Retinal pigment epithelial cell (primary cell): ENCODE measurements at regions not wholly inside any gene's neighbourhood (a gene's known extent, or its start where the extent isn't known, plus 50 kb on each side); places are given as distances from the start of the nearest gene placed in this dataset.

Experiments
- DNase-seq: peaks from one replicate; pipeline ENCODE4 v3.0.0-alpha.2; 2010; ENCODE audit warnings: low read depth
- H3K4me3 ChIP-seq: 2 replicates; pipeline ENCODE4 v1.5.1; 2011; ENCODE audit warnings: mild to moderate bottlenecking, low read length, control low read depth, moderate library complexity
- TF ChIP-seq, protein P1 (sequence below): conservative IDR thresholded peaks from 2 replicates; pipeline ENCODE4 v1.5.1; 2011; ENCODE audit warnings: low read depth, low read length, control low read depth, inconsistent platforms

DNA sequence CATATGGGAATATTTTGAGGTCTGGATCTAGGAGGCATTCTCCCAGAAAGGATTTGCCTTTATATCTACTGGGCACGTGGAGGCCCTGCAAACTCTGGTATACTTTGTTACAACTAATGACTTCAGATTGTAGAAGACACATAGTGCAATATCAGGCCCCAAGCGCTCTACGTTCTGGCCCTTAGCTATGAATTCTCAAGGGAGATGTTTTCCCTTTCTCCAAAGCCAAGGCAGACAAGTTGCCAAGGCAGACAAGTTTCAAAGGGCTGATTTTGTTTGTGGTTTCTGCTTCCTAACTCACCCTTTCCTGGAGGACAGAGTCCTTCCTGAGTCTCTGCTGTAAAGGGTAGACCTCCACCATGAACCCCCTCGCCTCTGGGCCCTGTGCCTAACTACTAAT is 99.4 kb upstream of the CTTNBP2 start:
- no peak overlapping the region for H3K4me3 ChIP-seq
- DNase-seq: no peak
- TF ChIP-seq, protein P1, sequence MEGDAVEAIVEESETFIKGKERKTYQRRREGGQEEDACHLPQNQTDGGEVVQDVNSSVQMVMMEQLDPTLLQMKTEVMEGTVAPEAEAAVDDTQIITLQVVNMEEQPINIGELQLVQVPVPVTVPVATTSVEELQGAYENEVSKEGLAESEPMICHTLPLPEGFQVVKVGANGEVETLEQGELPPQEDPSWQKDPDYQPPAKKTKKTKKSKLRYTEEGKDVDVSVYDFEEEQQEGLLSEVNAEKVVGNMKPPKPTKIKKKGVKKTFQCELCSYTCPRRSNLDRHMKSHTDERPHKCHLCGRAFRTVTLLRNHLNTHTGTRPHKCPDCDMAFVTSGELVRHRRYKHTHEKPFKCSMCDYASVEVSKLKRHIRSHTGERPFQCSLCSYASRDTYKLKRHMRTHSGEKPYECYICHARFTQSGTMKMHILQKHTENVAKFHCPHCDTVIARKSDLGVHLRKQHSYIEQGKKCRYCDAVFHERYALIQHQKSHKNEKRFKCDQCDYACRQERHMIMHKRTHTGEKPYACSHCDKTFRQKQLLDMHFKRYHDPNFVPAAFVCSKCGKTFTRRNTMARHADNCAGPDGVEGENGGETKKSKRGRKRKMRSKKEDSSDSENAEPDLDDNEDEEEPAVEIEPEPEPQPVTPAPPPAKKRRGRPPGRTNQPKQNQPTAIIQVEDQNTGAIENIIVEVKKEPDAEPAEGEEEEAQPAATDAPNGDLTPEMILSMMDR: no peak

DNA sequence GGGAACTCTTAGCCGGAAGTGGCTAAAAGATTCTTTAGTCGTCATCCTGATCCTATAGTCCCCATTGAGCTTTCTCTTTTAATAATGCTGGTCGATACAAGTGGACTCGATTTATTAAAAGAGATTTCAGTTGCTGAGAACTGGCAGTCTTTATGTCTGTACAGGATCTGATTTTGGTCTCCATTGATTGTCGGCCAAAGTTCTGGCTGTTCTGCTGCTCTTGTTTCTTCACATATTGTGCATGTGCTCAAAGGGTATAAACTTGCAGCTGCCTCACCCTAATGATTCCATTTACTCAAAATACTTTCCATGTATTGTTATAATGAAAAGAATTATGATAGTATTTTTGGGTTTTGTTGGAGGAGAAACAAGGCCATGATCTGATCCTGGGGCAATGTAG is 100.7 kb upstream of the CTTNBP2 start:
- H3K4me3 ChIP-seq: no peak overlapping the region
- TF ChIP-seq, protein P1: no peak
- no peak for DNase-seq

DNA sequence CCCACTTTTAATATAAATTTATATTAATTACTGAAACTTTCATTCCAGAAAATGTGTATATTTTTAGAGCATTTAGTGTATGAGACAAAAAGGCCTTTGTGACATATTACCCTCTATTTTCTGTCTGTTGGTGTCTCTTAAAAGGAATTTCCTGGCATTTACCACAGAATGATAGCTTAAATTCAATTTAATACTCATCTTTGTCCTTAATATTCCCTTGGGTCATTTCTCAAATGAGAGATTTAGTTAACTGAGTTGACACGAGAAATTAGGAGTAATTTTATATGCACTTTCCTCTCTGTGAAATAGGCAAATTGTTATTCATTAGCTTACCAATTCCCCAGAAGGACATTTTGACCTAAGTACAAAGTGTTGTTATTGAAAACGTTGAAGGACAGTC is 101.7 kb upstream of the CTTNBP2 start:
- H3K4me3 ChIP-seq: no peak overlapping the region
- TF ChIP-seq, protein P1: no peak
- no peak for DNase-seq

DNA sequence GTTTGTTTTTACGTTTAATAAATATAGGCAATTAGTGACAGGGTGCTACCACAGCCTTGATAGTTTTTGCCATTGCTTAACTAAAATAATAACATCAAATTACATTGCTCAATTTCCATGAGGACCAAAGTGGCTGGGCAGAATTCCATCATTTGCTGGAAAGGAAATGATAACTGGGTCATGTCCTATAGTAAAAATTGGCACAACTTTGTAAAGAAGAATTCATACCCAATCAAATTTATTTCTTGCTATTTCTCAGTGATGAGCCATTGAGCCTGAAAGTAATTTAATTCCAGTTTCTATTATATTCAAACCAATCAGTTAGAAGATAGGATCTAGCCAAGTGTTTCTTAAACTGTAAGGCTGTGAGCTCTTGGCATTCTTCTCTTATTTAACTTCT is 102.2 kb upstream of the CTTNBP2 start:
- DNase-seq: no peak
- TF ChIP-seq, protein P1: no peak

DNA sequence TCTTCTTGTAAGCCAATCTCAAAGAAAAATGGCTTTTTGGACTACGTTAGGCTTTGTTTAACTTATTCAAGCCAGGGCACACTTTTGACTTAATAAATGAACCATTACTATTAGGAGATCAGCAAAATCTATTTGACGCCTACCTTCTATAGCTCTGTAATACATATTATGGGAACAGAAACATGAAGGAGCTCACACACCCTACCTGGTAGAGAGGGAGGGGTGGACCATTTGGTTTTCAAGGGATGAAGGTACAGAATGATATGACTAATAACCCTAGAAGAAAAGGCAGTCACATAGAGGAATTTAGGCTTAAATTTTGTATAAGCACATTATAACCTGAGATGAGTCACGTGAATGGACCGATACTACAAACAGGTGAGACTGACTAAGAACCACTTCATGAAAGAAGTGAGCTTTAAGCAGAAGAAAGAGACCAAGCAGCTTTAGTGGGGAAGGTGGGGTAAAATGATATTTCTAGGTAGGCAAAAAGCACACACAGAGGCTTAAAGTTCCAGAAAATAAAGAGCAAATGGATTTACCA is 106.8 kb upstream of the CTTNBP2 start:
- TF ChIP-seq, protein P1: no peak
- H3K4me3 ChIP-seq: no peak overlapping the region
- DNase-seq: no peak

More for the DNA sequence above, 102.2 kb upstream of the CTTNBP2 start:
- H3K4me3 ChIP-seq: no peak overlapping the region

DNA sequence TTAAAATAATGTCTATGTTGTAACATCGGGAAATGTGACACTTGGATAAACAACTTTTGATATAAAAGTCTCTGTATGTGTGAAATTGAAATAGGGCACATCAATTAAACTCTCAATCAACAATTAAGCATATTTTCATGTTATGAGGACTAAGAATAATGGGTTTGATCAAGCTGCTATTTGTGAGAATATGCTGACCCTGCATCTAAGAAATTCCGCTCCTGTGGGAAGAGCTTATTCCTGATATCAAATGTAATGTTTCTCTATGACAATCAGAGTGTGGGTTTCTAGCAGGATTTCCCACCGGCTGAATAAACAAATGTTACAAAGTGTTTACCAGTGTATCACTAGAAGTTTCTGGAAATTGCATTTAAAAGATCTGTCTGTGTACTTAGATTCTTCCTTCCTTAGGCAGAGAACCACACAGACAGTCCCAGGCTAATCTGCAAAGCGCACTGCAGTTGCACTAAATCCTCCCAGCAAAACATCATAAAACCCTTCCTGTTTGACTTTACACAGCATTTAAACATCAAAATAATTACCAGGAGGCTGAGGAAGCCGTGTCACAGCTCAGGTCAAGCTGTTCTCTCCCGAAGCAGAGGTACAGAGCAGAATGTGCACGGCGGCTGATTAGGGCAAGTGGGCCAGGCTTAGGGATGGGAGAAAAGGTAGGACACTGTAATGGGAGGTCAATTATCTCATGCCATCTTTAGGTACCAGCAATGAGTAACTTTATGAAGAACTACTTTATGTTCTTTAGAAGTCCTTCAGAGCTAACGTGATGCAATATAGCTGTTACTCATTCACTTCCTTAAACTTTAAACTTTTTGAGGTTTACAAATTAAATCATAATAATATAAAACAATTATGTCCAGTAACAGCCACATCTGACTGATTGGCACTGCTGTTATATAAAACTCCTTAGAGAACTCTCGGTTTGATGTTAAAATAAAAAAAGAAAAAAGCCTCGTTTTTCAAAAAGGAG is 109.1 kb upstream of the CTTNBP2 start:
- no peak overlapping the region for H3K4me3 ChIP-seq
- TF ChIP-seq, protein P1: no peak
- no peak for DNase-seq

DNA sequence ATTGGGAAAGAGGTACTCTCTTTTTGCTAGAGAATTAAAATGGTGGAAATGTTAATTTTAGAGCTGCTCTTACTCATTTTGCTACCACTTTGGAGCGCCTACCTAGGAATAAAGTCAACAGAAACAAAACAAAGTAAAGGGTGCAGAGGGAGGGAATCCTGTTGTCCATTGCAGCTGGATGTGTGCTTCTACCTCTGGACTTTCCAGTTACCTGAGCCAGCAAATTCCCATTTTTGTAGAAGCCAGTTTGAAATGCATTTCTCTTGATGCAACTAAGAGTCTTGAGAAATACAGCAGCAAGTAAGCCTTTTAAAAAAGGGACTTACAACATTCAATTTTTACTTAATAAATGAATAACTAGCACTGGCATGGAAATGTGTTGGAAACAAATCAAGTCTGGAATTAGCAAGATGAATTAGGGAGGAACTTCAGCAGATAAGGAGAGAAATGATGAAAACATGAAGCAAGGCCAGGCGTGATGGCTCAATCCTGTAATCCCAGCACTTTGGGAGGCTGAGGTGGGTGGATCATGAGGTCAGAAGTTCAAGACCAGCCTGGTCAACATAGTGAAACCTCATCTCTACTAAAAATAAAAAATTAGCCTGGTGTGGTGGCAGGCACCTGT is 113.5 kb upstream of the CTTNBP2 start:
- TF ChIP-seq, protein P1: no peak

More for the DNA sequence above, 113.5 kb upstream of the CTTNBP2 start:
- no peak overlapping the region for H3K4me3 ChIP-seq
- DNase-seq: no peak
